Adrenal gland (tissue), 9 donors: ENCODE measurements at regions not wholly inside any gene's neighbourhood (a gene's known extent, or its start where the extent isn't known, plus 50 kb on each side); places are given as distances from the start of the nearest gene placed in this dataset.

Experiments used
- DNase-seq, 7 donors: peaks; one replicate each; pipeline ENCODE4 v3.0.0-alpha.2; 2019 to 2020
- H3K27ac ChIP-seq, 5 donors: fragments of 200-600 bp; sonication (generic) in 4 of 5; 1 replicate in 3 of 5; 2 replicates in 2 of 5; pipeline versions ENCODE4 v1.5.1 to v1.8.0; 2016 to 2020; ENCODE audit warnings: mild to moderate bottlenecking in 1 of 5
- H3K27me3 ChIP-seq: fragments of 200-600 bp; 2 replicates; pipeline ENCODE4 v1.8.0; 2021
- H3K36me3 ChIP-seq, 2 donors: fragments of 200-600 bp; replicated peaks in 1 of 2; 1 replicate in 1 of 2; 2 replicates in 1 of 2; pipeline versions ENCODE4 v1.5.1 to v1.8.0; 2018 to 2022
- H3K4me1 ChIP-seq, 2 donors: fragments of 200-600 bp; replicated peaks in 1 of 2; 1 replicate in 1 of 2; 2 replicates in 1 of 2; pipeline versions ENCODE4 v1.5.1 to v1.8.0; 2018 to 2021
- H3K4me3 ChIP-seq, 4 donors: fragments of 200-600 bp; sonication (generic) in 3 of 4; one replicate each; pipeline ENCODE4 v1.5.1; 2016 to 2018
- H3K9me3 ChIP-seq, 3 donors: fragments of 200-600 bp; sonication (generic) in 1 of 3; replicated peaks in 1 of 3; 1 replicate in 2 of 3; 2 replicates in 1 of 3; pipeline versions ENCODE4 v1.5.1 to v1.8.0; 2016 to 2021
- CTCF ChIP-seq, 6 experiments: fragments of 450-650 bp in 4 of 6; fragments of 200-600 bp in 2 of 6; sonication (generic) in 1 of 6; IDR thresholded peaks; 1 replicate in 5 of 6; 2 replicates in 1 of 6; pipeline versions ENCODE4 v1.5.1 to v1.8.0; 2016 to 2021; ENCODE audit warnings: antibody characterized with exemption in 6 of 6, mild to moderate bottlenecking in 2 of 6, moderate library complexity in 1 of 6
- POLR2A ChIP-seq, 2 donors: fragments of 450-650 bp; IDR thresholded peaks; one replicate each; pipeline ENCODE4 v1.6.1; 2017; ENCODE audit warnings: antibody characterized with exemption in 2 of 2, mild to moderate bottlenecking in 2 of 2, moderate library complexity in 1 of 2
- WGBS, 4 donors: extraction: QIAGEN DNeasy Blood & Tissue Kit in 2 of 4; methylation state at CpG; one replicate each; pipeline versions ENCODE4 v1.1.5 to v1.1.7; 2013 to 2017; 5-methylcytosine and 5-hydroxymethylcytosine counted together
- intact Hi-C, 2 donors: fragments of 100-400 bp; cut with DNase I; formaldehyde crosslinking; loops; one replicate each; pipeline versions ENCODE4 v1.14.1 to v1.15.0; 2022 to 2023
- small RNA-seq, 2 donors: library from RNA; depleted of rRNA; stranded (forward); fragments of <200 nt; gene quantifications; one replicate each; pipeline ENCODE3, GENCODE V24; 2016
- donor health status: healthy with polysubstance abuse.
- donor health status: Bipolar disorder and iron deficiency.
- donor health status: DM: yes; HTN: yes; CAD: no.
- donor health status: DM: no; HTN: no; CAD: no.
- donor health status: DM: no; HTN: no; CAD: no.

GRCh38 chr2:209368406-209368805, 55.4 kb upstream of the MAP2 start:
- H3K4me3 ChIP-seq = no peak overlapping the region
- H3K36me3 ChIP-seq = no peaks in the 10 kb centered on the region
- no peak for DNase-seq
- H3K9me3 ChIP-seq = no peaks in the 10 kb centered on the region
- intact Hi-C loops = no loop called here
- WGBS, 4 donors = 22 to 41% (median 35%) methylated on average over 2 of the region's 2 CpGs
- TF ChIP-seq POLR2A (IDR thresholded peaks at IDR 0.05) = no peak
- no peak for TF ChIP-seq CTCF (IDR thresholded peaks at IDR 0.05)
- peaks cover 0 to 9% of the 10 kb centered on the region in 2 donors for H3K4me1 ChIP-seq
- no peak overlapping the region for H3K27ac ChIP-seq
- peaks cover 8% of the 10 kb centered on the region for H3K27me3 ChIP-seq

- no peak for TF ChIP-seq POLR2A (IDR thresholded peaks at IDR 0.05)
- Histone ChIP-seq H3K27me3 (peaks cover 8% of the 10 kb centered on the region), H3K9me3 (no peaks in the 10 kb centered on the region), H3K36me3 (no peaks in the 10 kb centered on the region), H3K4me3 (no peak overlapping the region), H3K27ac (peak overlapping the region in 2 of 5 donors; percentile 26 to 58), H3K4me1 (peaks cover 0 to 9% of the 10 kb centered on the region in 2 donors)
- peak; percentile 69 to 91 (median 86) for DNase-seq
- intact Hi-C loops = no loop called here
- WGBS, 4 donors = 13 to 23% (median 20%) methylated on average over 5 of the region's 5 CpGs
Observed at GRCh38 chr2:209368914-209369313, 54.9 kb upstream of the MAP2 start.

- peaks cover 8% of the 10 kb centered on the region for H3K27me3 ChIP-seq
- intact Hi-C loops = no loop called here
- no peak for DNase-seq
- no peaks in the 10 kb centered on the region for H3K9me3 ChIP-seq
- TF ChIP-seq CTCF (IDR thresholded peaks at IDR 0.05) = no peak
- no peak overlapping the region for H3K4me3 ChIP-seq
- peaks cover 0 to 9% of the 10 kb centered on the region in 2 donors for H3K4me1 ChIP-seq
- no peak overlapping the region for H3K27ac ChIP-seq
- no peaks in the 10 kb centered on the region for H3K36me3 ChIP-seq
Observed at GRCh38 chr2:209369656-209370055, 54.2 kb upstream of the MAP2 start.

DNA sequence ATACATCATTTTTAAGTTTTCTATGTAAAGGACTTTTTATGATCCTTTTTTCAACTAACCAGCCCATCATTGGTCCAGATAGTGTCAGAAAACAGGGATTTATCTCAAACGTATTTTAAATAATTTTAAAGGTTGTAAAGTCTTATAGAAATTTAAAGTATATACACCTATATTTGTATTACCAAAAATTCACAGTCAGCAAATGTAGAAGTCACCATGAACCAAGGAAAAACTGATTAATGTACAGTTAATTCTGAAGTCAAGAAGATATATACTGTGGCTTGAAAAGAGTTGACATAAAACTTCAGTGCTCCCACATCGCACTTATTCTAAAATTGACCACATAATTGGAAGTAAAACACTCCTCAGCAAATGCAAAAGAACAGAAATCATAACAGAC, 52.4 kb upstream of the MAP2 start:
- H3K4me3 ChIP-seq = no peak overlapping the region
- no peaks in the 10 kb centered on the region for H3K27me3 ChIP-seq
- peaks cover 0 to 9% of the 10 kb centered on the region in 2 donors for H3K4me1 ChIP-seq
- TF ChIP-seq POLR2A (IDR thresholded peaks at IDR 0.05) (no peak), CTCF (IDR thresholded peaks at IDR 0.05) (no peak)
- H3K9me3 ChIP-seq = no peaks in the 10 kb centered on the region
- intact Hi-C loops = no loop called here
- no peak overlapping the region for H3K27ac ChIP-seq
- no peaks in the 10 kb centered on the region for H3K36me3 ChIP-seq
- no peak for DNase-seq
- 65 to 82% (median 68%) methylated on average over 2 of the region's 2 CpGs for WGBS, 4 donors

Small RNA genes lying in the stretch of these regions (small RNA-seq; reads per million reads assigned to genes)
- gene RNA5SP117 = 0 reads per million in 2 donors
